Posterior cingulate gyrus (tissue), 11 donors: ENCODE measurements at regions not wholly inside any gene's neighbourhood (a gene's known extent, or its start where the extent isn't known, plus 50 kb on each side); places are given as distances from the start of the nearest gene placed in this dataset.
"Not testable (repeated sequence)": the region's sequence is repeated elsewhere in the genome, so short reads cannot be mapped to it uniquely, and the experiment has no call there.

Experiments
- DNase-seq, 10 donors: peaks; one replicate each; pipeline versions ENCODE4 v3.0.0 to v3.0.0-alpha.2; 2020 to 2021; ENCODE audit warnings: mixed read lengths in 3 of 10
- intact Hi-C: fragments of 100-400 bp; cut with DNase I; formaldehyde crosslinking; loops from one replicate; pipeline ENCODE4 v1.15.1; 2023

DNA sequence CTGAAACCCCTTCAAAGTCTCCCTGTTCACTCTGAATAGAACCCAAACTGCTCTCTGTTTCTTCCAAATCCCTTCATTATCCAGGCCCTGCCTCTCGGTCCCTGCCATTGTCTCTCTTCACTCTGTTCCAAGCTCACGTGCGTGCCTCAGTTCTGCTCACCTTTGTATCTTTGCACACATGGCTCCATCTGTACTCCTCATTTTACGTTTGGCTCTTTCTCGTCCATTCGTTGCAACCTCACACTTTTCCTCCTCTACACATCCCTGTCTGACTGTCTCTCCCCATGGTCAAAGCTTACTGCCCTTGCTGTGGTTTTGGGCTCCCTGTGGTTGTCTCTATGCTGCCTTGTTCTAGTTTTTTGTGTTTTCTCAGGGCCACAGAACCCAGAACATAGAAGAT is 1054.5 kb downstream of the BCL11B start:
- DNase-seq = no peak
- intact Hi-C loops = no loop called here

DNA sequence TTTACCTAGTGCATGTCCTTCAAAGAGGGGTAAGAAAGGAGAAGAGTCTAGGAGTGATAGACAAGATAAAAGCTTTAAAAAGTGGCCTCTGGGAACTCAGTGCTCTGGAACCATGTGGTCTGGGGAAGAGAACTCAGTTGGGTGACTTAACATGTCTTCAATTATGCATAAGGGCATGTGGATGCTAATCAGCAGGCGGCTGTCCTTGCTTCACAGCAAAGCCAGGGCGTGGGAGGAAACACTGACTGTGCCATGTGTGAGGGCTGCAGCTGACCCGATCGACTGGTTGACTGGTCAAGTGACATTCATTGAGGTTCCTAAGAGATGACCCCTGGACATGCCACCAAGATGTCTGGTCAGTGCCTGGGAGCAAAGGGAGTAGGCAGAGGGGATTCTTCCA is 1053.8 kb downstream of the BCL11B start:
- intact Hi-C loops = no loop called here
- no peak for DNase-seq

- DNase-seq = no peak
- intact Hi-C loops = no loop called here
Measured at GRCh38 chr14:98219638-98220037, 1052.4 kb downstream of the BCL11B start.

GRCh38 chr14:98223106-98223505 is 1048.9 kb downstream of the BCL11B start:
- intact Hi-C loops = no loop called here
- no peak for DNase-seq

DNA sequence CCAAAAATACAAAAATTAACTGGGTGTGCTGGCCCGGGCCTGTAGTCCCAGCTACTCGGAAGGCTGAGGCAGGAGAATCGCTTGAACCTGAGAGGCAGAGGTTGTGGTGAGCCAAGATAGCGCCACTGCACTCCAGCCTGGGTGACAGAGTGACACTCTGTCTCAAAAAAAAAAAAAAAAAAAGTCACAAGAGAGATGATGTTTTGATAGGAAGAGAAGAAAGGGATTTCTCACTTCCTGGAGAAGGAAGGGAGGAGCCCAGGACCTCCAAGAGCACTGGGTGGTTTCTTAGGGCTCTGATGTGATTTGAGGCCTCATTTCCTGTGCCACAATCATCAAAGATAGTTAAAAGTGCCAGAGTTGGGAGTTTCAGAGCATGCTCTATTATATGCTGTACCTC is 1048.3 kb downstream of the BCL11B start:
- intact Hi-C loops, DNase-seq: not testable (repeated sequence)

DNA sequence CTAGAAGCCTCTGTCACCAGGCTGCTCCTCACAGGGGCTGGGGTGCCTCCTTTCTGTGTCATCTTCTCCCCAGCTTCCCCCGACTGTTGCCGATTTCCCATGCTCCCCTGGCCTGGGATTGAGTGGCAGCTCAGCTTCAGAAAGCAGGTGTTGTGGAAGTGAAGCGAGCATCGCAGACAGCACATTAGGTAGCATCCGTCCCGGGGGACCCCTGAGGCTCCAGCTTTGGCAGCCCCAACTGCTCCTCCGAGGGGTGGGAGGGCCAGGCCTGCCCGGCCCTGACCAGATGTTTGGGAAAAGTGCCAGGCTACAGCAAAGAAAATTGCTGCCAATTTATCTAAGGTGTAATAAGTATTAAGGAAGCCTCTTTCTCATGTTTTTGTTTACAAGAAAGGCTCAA is 1045.6 kb downstream of the BCL11B start:
- no peak for DNase-seq

DNA sequence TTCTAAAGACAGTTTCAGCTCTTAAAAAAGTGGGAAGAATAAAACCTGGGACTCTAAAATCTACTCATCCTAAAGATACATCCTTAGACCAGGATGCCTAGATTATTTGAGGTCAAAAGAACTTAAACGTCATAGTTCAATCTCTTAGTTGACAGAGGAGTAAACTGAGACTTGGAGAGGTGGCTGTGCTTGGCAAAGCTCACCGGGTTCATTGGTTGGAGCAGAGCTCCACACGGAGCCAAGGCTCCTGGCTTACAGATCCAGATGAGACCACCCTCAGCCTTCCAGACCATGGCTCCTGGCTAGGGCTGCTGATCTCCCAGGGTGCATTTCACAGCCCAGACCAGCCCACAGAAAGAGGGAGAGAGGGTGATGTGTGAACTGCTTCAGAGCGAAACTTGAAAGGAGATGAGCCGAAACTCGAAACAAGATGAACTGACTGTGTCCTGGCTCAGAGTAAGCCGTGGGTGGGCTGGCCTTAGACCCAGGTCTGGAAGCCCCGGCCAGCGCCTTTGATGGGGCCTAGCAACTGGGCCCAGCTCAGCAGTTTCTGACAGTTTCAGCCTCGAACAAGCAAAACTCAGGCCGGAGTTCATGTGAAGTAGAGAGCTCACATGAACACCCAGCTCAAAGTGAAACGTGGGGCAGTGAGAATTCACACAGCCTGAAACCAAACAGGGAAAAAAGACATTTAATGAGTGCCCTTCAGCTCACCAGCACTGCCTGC is 1044.8 kb downstream of the BCL11B start:
- intact Hi-C loops = no loop called here
- DNase-seq = no peak

More for the DNA sequence above, 1045.6 kb downstream of the BCL11B start:
- intact Hi-C loops = no loop called here

DNA sequence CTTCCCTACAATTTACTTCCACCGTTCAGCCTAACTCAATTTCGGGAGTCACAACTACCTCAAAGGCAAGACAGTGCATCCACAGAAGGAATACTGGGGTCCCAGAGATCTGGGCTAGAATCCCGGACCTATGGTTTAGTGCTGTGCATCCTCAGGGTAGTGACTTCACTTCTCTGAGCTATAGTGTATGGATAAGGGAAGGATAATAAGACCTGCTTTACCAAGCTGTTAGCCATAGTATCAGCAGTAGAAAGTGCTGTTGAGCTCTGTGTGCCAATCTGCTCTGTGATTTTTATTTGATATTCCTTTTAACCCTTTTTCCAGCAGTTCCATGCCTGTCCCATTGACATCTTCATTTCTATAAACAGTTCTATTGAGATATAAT is 1044.3 kb downstream of the BCL11B start:
- intact Hi-C loops = no loop called here
- DNase-seq = no peak

- intact Hi-C loops = no loop called here
- DNase-seq = no peak
Measured at GRCh38 chr14:98229656-98230366, 1042.2 kb downstream of the BCL11B start.

- DNase-seq = no peak
- intact Hi-C loops = no loop called here
Measured at GRCh38 chr14:98230411-98230810, 1041.6 kb downstream of the BCL11B start.

- intact Hi-C loops = no loop called here
- no peak for DNase-seq
Measured at GRCh38 chr14:98231210-98231609, 1040.8 kb downstream of the BCL11B start.

DNA sequence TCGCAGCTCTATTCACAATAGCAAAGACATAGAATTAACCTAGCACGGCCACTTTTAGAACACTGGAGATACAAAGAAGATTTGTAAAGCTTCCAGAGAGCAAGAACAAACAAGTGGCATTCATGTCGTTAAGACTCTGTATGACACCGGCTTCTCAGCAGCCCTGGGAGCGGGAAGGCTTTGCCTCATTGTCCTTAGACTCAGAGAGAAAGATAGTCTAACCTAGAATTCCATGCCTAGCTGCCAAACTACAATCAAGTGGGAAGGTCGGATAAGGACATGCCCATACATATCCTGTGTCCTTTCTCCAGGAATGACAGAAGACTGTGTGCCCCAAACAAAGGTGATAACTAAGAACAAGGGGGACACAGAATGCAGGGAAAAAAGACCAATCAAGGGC is 1038.3 kb downstream of the BCL11B start:
- intact Hi-C loops = no loop called here
- DNase-seq = no peak

DNA sequence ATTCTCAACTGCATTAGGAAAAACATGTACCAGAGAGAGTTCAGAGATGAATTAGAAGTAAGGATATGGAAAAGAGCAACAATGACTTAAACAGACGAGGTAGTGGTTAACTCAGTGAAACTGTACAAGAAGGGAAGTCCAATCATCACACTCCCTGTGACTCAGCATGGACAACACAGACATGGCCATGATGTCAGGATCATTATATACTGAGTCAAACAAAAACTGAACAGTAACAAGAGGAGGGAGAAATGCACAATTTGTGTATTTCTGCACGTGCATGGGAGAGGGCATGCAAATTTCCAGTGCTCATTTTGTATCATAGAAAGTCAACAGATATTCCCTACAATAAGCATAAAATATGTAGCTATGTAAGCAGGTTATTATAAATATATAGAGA is 1037.8 kb downstream of the BCL11B start:
- intact Hi-C loops = no loop called here

GRCh38 chr14:98236314-98236713 is 1035.7 kb downstream of the BCL11B start:
- intact Hi-C loops = no loop called here
- no peak for DNase-seq

More for the DNA sequence above, 1037.8 kb downstream of the BCL11B start:
- DNase-seq = no peak

GRCh38 chr14:98237939-98238338 is 1034.1 kb downstream of the BCL11B start:
- intact Hi-C loops = no loop called here
- DNase-seq = no peak

DNA sequence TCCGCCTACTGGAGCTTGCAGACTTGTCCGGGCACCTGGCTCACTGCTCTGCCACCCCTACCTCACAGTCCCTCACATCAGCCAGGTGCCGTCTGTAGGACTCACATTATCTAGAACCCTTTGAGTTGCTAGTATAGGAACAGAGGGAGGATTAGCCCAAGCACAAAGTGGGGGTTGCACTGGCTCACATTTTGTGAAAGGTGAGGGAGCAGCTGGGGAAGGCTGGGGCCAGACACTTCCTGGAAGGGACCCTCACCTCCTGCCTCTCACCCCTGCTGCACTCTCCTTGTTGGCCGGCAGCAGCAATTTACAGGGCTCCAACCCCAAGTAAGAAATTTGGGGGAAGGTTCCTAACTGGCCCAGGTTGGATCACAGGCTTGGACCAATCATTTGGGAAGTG is 1031.6 kb downstream of the BCL11B start:
- intact Hi-C loops = no loop called here
- no peak for DNase-seq

DNA sequence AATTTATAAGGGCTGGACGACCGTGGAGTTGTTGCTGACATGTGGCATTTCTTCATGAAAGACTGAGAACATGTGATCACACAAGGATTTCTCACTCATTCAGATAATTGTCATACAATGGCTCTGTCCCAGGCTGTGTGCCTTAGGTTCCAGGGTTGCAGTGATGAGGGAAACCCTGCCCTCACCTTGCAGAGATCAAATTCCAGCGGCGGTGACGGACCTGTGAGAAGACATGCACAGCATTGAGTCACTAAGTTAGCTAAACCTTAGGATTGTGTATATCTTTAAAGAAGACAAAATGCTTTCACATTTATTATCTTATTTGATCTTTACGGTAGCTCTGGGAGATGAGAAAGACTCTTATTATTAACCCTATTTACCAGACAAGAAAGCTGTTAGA is 1029.1 kb downstream of the BCL11B start:
- intact Hi-C loops = no loop called here

GRCh38 chr14:98243332-98243731 is 1028.7 kb downstream of the BCL11B start:
- intact Hi-C loops = no loop called here
- DNase-seq = peak in 1 of 10 donors; percentile 62

More for the DNA sequence above, 1029.1 kb downstream of the BCL11B start:
- DNase-seq = no peak

- no peak for DNase-seq
- intact Hi-C loops = no loop called here
Measured at GRCh38 chr14:98244162-98244948, 1027.6 kb downstream of the BCL11B start.

DNA sequence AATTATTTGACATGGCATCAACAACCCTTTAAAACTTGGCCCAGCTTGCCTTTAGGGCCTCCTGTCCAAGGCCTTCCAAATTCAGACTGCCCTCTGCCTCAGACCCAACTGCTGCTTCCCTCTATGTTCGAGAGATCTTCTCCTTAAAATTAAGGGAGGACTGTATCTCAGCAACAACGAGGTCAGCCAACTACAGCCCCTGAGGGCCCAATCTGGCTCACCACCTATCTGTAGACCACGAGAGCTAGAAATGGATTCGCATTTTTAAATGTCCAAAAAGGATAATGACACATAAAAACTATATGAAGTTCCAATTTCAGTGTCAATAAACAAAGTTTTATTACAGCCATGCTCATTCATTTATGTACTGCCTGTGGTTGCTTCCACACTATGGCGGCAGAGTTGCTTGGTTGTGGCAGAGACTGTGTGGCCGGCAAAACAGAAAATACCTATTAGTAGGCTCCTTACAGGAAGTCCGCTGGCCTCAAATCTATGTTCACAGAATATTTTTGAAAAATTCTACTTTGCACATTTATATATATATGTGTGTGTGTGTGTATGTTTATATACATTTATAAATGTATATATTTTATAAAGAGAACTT is 1026.9 kb downstream of the BCL11B start:
- intact Hi-C loops = no loop called here
- DNase-seq = peak in 1 of 10 donors; percentile 74

- no peak for DNase-seq
- intact Hi-C loops = no loop called here
Measured at GRCh38 chr14:98249057-98249456, 1022.9 kb downstream of the BCL11B start.
